GM21360 (cell line): ENCODE measurements at regions not wholly inside any gene's neighbourhood (a gene's known extent, or its start where the extent isn't known, plus 50 kb on each side); places are given as distances from the start of the nearest gene placed in this dataset.
"Not testable (repeated sequence)": the region's sequence is repeated elsewhere in the genome, so short reads cannot be mapped to it uniquely, and the experiment has no call there.

Experiments used
- ATAC-seq: cut with Tn5 transposase; IDR thresholded peaks from one replicate; pipeline ENCODE4 v1.9.1; 2021; ENCODE audit warnings: mild to moderate bottlenecking, moderate library complexity; ENCODE audit not compliant: unreplicated experiment

DNA sequence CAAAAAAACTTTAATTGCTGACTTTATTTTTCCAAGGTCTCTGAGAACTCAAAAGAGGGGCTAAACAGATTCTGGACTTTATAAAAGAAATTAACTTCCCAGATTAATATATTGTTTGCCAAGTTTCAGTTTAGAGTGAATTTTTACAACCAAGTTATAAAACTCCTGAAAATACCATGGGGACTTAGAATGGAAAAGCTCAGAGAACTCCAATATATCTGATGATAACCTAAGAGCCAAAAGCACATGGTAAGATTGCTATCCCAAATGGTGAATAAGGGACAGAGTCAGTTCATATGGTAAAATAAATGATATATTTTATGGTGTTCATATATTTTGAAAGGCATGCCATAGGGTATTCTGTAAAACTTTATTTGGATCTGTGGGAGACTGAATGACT lies 470.9 kb downstream of the TTLL7 start:
- no peak for ATAC-seq

DNA sequence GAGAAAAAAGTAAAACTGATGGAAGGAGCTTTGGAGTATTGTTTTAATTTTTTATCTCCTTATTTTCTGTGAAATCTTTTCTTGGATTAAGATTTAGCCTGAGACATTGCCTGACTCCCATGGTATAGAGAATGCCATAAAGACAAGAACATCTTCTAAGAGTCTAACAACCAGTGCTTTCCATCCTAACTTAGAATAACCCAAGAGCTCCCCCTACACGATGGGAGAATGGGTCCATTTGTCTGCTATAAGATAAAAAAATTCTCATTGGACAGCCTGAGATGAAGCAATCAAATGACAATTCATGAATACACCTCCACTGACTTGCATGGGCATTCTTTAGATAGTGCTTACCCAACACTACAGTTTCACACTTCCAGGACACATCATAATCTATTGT lies 478.1 kb downstream of the TTLL7 start:
- ATAC-seq = no peak

DNA sequence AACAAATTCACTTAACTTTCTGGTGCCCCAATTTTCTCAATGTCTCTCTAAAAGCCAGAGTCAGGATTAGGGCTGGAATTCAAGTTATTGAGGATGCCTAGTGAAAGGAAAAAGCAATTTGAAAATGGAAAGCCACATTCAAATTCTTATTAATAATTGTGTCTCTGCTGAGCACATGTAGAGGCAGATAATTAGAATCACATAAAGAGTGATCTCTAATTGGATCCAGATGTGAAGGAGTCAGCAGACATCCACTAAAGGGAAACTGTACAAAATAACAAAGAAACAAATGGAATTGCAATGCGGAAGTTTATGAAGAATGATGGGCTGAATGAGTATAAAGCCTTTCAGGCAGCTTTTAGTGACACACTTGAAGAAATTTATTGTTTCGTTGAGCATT lies 482.6 kb downstream of the TTLL7 start:
- ATAC-seq = no peak

DNA sequence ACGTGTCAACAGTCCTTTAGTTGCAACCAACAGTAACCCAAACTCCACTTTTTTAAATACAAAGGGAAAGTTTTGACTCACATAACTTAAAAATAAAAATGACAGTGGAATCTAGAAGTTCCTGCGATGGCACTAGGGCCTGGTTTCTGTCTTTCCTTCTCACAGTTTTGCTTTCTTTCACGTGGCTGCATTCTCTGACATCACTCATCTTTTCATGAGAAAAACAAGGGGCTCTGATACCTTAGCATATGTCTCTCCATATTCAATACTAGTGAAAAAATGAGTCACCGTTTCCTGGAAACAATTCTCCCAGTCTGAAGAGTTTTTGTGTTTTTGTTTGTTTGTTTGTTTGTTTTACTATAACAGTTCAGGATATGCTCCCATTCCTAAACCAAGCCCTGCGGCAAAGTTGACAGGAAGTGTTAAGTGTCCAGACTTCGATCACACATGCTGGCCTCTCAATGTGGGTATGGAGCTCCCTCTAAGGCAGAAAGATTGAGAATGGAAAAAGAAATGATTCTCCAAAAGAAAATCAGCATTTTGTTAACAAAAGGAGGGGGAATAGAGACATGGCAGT lies 483.3 kb downstream of the TTLL7 start:
- no peak for ATAC-seq

DNA sequence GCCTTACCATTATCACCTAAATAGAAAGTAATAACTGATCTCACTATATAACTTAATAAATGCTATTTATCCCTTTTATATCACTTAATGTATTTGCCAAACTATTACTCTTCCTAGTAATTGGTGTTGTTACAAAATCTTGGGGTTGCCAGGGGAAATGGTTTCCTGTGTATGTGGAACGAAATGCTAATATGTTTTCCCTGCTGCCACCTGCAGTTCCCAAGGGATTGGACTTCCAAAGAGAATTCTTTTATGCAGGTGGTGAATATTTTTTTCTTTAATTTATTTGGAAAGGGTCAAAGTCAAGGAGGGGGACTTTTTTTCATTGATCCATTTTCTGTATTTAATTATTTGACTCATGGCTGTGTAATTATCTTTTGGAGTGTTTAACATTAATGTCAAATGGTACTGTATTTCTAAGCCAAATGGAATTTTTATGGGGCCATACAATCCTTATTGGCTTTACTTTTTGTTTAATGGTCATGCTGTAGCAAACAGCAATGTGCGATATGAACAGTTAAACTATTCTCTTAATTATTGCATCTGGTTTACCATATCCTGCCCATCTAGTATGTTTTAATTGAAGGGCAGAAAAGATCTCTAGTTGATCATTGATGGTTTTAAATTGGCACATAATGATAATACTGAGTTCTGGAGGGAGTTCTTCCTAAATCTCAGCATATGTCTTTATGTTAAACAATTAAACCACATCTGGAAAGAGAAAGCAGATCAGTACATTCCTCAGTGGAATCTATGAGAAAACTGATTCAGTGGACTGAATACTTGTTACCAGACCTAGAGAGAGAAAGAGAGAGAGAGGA lies 486.3 kb downstream of the TTLL7 start:
- no peak for ATAC-seq

DNA sequence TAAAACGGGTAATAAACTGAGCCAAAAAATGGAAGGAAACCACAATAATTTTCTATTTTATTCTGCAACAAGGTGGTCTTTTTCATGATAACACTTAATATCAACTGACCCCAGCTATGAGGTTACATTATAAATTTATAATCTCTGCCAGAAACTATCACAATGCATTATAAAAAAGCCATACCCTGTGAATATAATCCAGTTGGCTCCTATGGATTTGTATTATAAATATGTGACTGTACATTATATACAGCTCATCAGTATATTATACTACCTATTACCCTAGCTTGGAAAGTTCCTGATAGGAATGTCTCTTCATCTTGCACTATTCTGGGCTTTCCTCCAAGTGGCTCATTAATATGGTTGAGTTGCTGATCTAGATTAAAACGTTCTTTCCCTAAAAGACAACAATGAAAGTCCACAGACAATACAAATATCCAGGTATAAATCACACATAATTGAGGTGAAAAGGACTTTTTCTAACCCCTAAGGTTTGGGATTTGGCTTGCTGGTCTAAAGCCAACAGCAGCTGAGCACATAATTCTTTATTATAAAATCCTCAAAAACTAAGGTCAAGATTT lies 487.7 kb downstream of the TTLL7 start:
- no peak for ATAC-seq

DNA sequence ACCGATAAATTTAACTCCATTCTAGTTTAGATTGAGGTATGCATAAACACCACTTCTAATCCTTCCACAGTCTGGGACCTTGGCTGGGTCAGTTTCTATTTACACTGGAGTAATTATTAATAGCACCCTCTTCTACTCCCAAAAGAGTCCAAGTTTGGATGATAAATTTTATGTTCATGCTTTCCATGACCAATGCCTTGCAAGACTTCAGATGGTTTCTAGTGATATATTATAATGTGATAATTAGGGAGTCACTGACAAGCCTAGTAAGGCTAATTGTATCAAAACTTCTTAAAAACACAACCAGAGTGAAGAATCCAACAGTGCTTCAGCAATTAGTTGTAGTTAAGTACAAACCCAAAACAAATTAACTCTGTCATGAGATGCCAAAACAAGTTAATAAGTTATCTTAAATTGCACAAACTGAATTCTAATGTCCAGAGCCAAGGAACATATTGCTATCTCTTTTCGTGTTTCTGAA lies 489.6 kb downstream of the TTLL7 start:
- no peak for ATAC-seq

DNA sequence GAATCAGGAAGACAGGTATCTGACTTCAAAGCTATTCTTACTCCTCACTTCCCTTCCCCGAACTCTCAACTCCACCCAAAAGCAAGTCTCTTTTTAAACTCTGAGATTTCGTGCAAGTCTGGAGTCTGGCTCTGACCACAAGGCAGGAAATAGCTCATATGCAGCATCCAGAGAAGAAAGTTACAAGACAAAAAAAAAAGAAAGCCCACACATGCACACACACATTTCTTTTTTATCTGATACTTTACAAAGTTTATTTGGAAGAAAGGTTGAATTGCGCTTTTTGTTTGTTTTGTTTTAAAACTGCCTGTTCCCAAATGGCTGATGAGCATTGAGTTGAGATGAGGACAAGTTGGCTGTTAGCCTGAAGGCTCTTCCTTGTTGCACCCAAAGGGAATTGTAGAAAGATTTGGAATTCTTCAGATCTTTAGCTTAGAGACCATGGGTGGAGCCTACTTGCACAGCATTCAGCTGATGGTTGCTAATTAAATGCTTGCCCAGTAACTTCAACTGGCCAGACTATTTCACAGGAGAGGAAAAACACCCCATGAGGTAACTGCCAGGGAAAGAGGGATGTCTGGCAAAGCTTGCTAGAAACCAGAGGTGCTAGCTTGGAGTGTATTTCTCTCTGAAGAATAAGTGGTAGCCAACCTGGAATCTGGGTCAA lies 490.3 kb downstream of the TTLL7 start:
- peak; percentile 99 for ATAC-seq

DNA sequence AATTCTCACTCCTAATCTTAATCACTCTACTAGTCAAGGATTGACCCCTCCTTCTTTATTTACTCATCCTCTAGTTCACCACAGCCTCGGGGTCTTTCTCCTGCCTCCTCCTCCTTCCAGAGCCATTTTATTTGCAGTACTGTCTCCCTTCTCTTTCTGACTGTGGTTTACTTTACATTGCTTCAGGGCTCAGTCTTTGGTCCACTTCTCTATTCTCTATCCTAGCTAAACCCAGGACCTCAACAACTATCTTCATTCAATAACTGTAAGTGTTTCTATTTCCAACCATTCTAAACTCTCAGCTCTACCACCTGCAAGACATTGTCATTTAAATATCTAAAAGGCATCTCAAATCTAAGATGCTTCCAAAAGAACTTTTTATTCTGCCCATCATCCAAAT lies 493.8 kb downstream of the TTLL7 start:
- no peak for ATAC-seq

DNA sequence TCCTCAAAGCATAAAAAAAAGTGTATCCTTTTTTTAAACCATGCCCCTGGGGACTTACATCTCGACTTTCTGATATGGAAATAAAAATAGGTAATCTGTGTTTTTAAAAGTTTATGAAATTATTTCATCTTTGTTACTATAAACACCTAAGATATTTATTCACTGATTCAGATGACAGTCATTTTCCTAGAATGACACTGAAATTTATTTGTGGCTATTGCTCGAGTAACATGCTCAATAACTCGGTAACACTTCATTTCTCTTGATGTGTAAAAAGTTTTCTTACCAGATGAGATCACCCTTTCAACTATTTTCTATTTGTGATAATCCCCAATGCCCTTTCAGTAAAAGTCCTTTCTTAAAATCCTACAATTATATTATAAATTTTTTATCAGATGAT lies 495.8 kb downstream of the TTLL7 start:
- ATAC-seq = no peak

DNA sequence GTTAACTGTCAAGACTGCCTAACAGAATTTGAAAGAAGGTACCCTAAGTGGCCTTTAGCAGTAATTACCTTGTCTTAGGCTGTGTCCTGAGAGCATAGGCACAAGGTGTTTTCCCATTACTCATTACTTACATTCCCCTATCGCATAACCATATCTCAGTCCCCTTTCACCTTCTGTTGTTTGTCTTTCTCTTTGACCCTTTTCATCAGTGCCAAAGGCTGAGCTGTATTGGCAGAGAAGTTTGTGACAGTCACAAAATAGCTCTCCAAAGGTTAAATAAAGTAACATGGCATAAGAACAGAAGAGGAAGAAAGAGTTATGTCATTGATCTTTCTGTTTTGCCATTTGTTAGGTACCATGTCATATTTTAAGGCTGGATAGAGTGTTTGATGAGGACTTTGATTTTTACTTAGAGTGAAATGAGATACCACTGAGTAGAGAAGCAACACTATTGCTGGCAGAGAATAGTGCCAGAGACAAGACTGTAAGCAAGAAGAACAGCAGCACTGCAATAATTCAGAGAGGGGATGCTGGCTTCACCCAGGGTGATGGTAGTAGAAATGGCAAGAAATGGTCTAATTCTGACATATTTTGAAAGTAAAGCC lies 497.8 kb downstream of the TTLL7 start:
- ATAC-seq = peak; percentile 86

DNA sequence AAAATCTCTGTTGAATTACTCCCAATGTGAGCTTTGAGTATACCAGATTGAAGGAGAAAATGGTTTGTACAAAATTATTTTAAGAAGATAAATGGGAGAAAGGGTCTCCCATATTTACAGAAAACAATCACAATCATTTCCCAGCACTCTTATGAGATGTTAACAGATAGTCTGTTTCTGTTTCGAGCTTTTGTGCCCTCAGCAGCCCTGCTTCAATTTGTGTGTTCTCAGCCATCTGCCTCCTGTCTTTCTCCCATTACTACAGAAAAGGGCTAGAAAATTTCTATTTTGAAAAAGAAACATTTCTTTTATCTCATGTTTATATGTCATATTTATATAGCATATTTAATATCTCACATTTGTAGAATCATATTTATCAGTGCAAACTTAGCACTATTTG lies 498.4 kb downstream of the TTLL7 start:
- ATAC-seq = peak; percentile 26

DNA sequence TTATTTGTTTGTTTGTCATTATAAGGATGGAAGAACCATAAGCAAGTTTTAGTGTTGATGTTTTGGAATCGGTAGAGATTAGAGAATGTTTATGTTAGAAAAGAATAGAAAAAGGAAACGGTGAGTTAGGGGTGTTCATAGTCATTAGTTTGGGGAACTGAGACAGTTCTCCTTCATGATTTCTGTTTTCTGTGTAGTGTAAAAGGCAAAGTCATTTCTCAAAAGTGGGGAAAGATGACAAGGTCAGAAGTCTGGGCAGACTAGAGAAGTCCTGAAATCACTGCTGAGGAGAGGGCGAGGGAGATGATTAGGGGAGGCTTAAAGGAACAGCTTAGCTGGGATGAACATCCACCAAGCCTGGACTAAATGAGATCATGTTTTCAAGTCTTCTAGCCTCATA lies 498.9 kb downstream of the TTLL7 start:
- ATAC-seq = peak; percentile 50

DNA sequence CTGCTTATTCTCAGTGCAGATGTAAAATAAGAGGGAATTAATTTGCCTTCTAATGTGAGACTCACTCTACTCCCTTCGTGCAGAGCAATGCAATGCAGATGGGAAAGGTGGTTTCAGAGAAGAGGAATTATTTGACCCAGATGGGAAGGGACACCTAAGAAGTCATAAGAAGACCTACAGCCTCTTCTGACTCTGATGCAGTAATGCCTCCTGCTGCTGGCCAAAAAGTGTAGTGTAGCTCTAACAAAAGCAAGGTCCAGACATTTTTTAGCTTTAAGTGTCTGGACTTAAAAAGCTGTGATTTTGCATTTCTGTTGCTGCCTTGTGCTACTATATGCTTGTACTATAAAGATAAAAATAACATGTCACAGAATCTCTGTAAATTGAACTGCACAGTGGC lies 501.4 kb downstream of the TTLL7 start:
- ATAC-seq = no peak

DNA sequence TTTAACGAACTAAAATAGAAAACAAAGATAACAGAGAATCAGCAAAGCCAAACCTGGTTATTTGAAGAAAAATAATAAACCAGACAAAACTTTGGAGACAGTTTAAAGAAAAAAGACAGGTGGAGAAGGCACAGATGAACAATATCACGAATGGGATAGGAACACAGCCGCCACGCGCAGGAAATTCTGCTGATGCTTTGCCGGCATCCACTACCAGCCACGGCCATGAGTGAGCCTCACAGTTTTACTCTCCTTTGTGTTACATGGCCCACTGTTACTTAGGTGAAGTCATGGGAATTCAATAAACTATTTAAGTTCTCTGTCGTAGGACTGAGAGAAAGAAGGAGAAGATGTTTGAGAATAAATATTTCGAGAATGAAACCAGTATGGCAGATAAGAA lies 503.4 kb downstream of the TTLL7 start:
- no peak for ATAC-seq

DNA sequence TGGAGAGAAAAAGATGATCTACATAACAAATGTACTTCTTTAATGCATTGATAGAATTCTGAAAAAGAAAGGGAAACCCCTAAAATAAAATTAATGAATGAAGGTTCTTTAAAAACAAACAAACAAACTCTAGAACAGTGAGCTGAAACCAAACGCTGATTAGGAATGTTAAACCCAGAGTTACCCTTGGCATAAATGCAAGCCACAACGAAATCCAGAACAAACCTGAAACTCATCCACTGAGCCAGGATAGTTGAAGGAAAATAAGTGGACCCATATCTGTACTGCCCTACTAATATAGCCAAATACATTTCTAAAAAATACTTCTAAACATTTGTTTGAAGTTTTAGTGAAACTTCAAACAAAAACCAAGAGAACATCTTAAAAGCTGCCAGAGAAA lies 505.3 kb downstream of the TTLL7 start:
- no peak for ATAC-seq

DNA sequence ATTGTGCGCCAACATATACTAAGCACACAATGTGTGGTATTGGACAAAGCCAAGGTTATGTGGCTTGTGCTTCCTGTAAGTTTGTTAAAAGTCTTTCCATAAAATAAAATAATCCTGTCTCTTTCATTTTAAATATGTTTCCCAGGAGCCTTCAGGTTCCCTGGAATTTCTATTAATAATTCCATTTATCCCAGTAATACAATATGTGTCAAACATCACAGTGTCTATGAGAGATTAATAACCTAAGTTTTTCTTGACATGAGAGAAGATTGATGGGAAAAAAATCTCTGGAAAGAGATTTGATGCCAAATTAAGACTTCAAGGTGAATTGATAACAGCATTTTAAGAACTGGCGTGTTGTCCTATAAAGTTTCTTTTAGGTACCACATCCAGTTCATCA lies 507.0 kb downstream of the TTLL7 start:
- ATAC-seq = no peak

DNA sequence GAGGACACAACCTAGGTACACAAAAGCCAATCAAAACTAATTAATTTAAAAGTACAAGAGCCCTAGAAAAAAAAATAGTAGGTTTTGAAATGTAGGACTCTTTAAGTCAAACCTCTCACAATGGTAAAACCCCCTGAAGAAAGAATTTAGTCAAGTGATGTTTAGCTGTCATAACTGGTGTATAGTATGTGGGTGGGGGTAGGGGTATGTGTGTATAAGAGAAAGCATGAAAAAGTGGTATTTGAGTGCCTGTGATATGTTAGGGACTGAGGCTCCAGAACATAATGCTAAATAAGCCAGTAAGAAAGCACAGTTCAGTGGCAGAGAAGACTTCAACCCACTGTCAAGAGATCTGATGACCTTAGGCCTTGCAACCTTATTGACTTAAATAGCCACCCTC lies 507.9 kb downstream of the TTLL7 start:
- ATAC-seq = no peak

DNA sequence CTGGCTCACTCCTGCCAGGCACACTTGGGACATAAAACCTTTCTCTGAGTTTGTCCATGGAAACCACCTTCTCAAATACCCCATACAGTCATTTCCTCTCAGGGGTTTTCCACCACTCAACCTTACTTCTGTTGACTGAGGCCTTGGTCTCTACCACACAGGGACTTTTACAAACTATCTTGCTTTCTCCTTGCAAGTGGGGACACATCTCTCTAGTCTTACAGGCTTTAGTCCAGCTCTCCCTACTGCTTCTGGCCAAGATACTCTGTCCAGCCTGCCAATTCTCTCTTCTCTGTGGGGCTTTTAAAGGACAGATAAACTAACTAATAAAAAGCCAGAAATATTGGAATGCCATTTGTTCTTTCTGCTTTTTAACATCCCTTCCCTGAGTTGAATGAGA lies 510.8 kb downstream of the TTLL7 start:
- ATAC-seq = peak; percentile 81

DNA sequence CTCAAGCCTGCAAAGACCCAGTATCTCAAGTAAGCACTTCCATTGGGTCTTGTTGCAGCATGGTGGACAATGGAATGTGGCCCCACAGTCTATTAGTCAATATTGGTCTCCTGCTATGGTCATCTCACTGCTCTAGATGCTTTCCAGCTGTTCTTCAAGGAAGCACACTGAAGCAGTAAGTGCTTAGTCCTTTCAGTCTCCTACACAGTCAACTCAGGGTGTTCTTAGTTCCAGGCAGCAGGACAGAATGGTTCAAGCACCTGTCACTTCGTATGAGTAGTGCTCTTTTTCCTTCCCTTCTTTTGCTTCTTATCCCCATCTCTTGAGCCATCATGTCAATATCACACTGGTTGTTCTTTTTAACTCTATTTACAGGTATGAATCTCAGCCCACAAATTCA lies 511.5 kb downstream of the TTLL7 start:
- peak; percentile 45 for ATAC-seq

DNA sequence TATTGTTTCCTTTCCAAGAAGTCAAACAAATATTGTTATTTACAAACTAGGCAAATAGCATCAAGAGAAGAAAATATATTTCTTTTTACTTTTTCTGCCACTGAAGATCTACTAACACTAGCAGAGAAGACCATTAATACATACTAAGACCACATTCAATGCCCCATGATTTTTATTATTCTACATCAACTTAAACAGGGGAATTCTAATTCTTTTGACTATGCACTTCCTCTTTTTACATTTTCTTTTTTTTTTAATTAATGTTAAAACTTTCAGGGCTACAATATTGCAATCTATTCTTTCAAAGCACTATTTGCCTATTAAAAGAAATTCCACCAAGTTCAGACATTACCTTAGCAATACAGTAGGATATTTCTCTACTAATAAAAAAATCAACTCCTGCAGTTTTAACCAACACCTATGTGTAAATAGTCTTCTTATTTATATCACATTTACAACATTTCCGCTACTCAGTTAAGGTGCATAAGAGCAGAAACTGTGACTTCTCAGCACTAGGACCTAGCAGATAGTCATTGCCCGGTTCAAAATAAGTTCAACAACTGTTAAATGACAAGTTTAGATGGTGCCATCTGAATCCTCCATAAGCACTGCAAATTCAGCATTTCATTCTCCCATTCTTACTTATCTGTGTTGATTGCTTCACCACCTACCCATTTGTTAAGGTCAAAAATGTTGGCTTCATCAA lies 513.5 kb downstream of the TTLL7 start:
- ATAC-seq = not testable (repeated sequence)
